Mesendoderm (in vitro differentiated cells): ENCODE measurements at regions not wholly inside any gene's neighbourhood (a gene's known extent, or its start where the extent isn't known, plus 50 kb on each side); places are given as distances from the start of the nearest gene placed in this dataset.

ENCODE experiments used
- DNase-seq: peaks from one replicate; pipeline ENCODE4 v3.0.0; 2013
- H2AK5ac ChIP-seq: 2 replicates; pipeline ENCODE4 v1.6.1; 2013; ENCODE audit warnings: low read length, inconsistent platforms
- H2BK120ac ChIP-seq: 2 replicates; pipeline ENCODE4 v1.6.1; 2013; ENCODE audit warnings: low read depth, mild to moderate bottlenecking, low read length, moderate library complexity, mixed read lengths
- H2BK15ac ChIP-seq: replicated peaks from 2 replicates; pipeline ENCODE4 v1.6.1; 2013; ENCODE audit warnings: low read depth, mild to moderate bottlenecking, moderate library complexity
- H2BK5ac ChIP-seq: 2 replicates; pipeline ENCODE4 v1.6.1; 2013; ENCODE audit warnings: low read length, inconsistent platforms
- H3K18ac ChIP-seq: 2 replicates; pipeline ENCODE4 v1.6.1; 2013; ENCODE audit warnings: mild to moderate bottlenecking, low read length, mixed read lengths
- H3K23ac ChIP-seq: one replicate; pipeline ENCODE4 v1.6.1; 2013; ENCODE audit warnings: low read length
- H3K27ac ChIP-seq: 2 replicates; pipeline ENCODE4 v1.5.1; 2013; ENCODE audit warnings: low read depth, mild to moderate bottlenecking, inconsistent platforms, low read length, moderate library complexity
- H3K27me3 ChIP-seq: 2 replicates; pipeline ENCODE4 v1.6.1; 2013; ENCODE audit warnings: low read length, control low read depth, mild to moderate bottlenecking, inconsistent platforms; ENCODE audit not compliant: insufficient read depth, poor library complexity
- H3K36me3 ChIP-seq: 2 replicates; pipeline ENCODE4 v1.6.1; 2013; ENCODE audit warnings: low read length, inconsistent platforms; ENCODE audit not compliant: control insufficient read depth, insufficient read depth
- H3K4ac ChIP-seq: one replicate; pipeline ENCODE4 v1.6.1; 2013; ENCODE audit warnings: low read depth, mild to moderate bottlenecking, low read length, moderate library complexity
- H3K4me1 ChIP-seq: 2 replicates; pipeline ENCODE4 v1.6.1; 2013; ENCODE audit warnings: low read depth, low read length, inconsistent platforms; ENCODE audit not compliant: control insufficient read depth
- H3K4me2 ChIP-seq: 2 replicates; pipeline ENCODE4 v1.6.1; 2013; ENCODE audit warnings: low read length
- H3K4me3 ChIP-seq: 2 replicates; pipeline ENCODE4 v1.5.1; 2013; ENCODE audit warnings: mild to moderate bottlenecking, low read length
- H3K56ac ChIP-seq: one replicate; pipeline ENCODE4 v1.6.1; 2013; ENCODE audit warnings: low read length
- H3K79me1 ChIP-seq: 2 replicates; pipeline ENCODE4 v1.6.1; 2013; ENCODE audit warnings: low read length, inconsistent platforms
- H3K79me2 ChIP-seq: 2 replicates; pipeline ENCODE4 v1.6.1; 2013; ENCODE audit warnings: mild to moderate bottlenecking, low read length; ENCODE audit not compliant: control insufficient read depth, insufficient read depth
- H3K9ac ChIP-seq: 2 replicates; pipeline ENCODE4 v1.6.1; 2013; ENCODE audit warnings: low read length, inconsistent platforms
- H4K5ac ChIP-seq: one replicate; pipeline ENCODE4 v1.6.1; 2013; ENCODE audit warnings: low read length
- H4K8ac ChIP-seq: one replicate; pipeline ENCODE4 v1.6.1; 2013; ENCODE audit warnings: low read depth, mild to moderate bottlenecking, control low read depth, low read length, moderate library complexity
- WGBS: extraction: QIAGEN DNeasy Blood & Tissue Kit; methylation state at CpG from one replicate; pipeline ENCODE4 v1.1.7; 2013; ENCODE audit warnings: low lambda C conversion rate, missing lambda C conversion rate; ENCODE audit not compliant: insufficient coverage; ENCODE audit errors: extremely low coverage; 5-methylcytosine and 5-hydroxymethylcytosine counted together

DNA sequence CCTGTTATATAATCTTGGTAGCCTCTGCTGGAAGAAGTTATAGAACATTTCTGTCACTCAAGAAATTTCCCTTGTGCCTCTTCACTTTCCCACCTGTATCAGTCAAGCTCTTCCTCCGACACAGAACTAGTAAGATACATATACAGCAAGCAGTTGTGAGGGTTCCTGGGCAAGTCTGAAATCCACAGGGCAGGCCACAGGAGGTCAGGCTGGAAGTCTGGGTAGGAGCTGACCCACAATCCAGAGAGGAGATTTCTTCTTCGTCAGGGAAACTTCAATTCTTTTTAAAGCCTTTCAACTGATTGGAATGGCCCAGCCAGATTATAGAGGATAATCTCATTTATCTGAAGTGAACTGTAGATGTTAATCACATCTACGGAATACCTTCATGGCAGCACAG, 96.4 kb upstream of the FMN2 start:
- no peak overlapping the region for H4K5ac ChIP-seq
- no peak overlapping the region for H2BK15ac ChIP-seq
- H3K4me1 ChIP-seq, result no peaks in the 10 kb centered on the region
- no peaks in the 10 kb centered on the region for H3K36me3 ChIP-seq
- no peak overlapping the region for H4K8ac ChIP-seq
- H2AK5ac ChIP-seq, result no peak overlapping the region
- DNase-seq, result peak; percentile 28
- no peak overlapping the region for H2BK5ac ChIP-seq
- H3K4me2 ChIP-seq, result no peak overlapping the region
- H3K9ac ChIP-seq, result no peak overlapping the region
- no peaks in the 10 kb centered on the region for H3K79me2 ChIP-seq
- no peak overlapping the region for H2BK120ac ChIP-seq
- H3K27ac ChIP-seq, result no peak overlapping the region
- WGBS, result no CpG with 5 or more reads among the region's 3 CpGs
- no peak overlapping the region for H3K23ac ChIP-seq
- no peak overlapping the region for H3K4ac ChIP-seq
- no peak overlapping the region for H3K18ac ChIP-seq
- H3K4me3 ChIP-seq, result no peak overlapping the region
- no peaks in the 10 kb centered on the region for H3K79me1 ChIP-seq
- H3K27me3 ChIP-seq, result no peaks in the 10 kb centered on the region
- no peak overlapping the region for H3K56ac ChIP-seq

DNA sequence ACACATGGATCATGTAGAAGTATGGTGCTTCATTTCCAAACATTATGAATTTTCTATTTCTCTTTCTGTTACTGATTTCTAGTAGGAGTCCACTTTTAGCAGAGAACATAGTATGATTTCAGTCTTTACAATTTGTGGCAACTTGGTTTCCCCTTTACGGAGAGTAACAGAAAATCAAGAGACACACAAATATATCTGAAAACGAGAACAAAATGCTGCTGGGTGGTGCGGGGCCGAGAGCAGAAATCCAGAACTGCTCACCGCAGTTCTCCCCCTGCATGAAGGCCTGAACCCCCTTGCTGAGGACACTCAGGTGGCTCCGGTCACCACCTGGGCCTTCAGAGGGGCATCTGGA, 94.5 kb upstream of the FMN2 start:
- Histone ChIP-seq H3K9ac (no peak overlapping the region), H3K18ac (no peak overlapping the region), H4K5ac (no peak overlapping the region), H2BK120ac (no peak overlapping the region), H3K56ac (no peak overlapping the region), H3K79me1 (no peaks in the 10 kb centered on the region), H2BK5ac (no peak overlapping the region), H3K79me2 (no peaks in the 10 kb centered on the region), H2BK15ac (no peak overlapping the region), H3K4me2 (no peak overlapping the region), H3K4me3 (no peak overlapping the region), H4K8ac (no peak overlapping the region), H3K4ac (no peak overlapping the region), H3K27ac (no peak overlapping the region), H2AK5ac (no peak overlapping the region), H3K36me3 (no peaks in the 10 kb centered on the region), H3K4me1 (no peaks in the 10 kb centered on the region), H3K27me3 (no peaks in the 10 kb centered on the region), H3K23ac (no peak overlapping the region)
- no CpG with 5 or more reads among the region's 6 CpGs for WGBS
- no peak for DNase-seq

DNA sequence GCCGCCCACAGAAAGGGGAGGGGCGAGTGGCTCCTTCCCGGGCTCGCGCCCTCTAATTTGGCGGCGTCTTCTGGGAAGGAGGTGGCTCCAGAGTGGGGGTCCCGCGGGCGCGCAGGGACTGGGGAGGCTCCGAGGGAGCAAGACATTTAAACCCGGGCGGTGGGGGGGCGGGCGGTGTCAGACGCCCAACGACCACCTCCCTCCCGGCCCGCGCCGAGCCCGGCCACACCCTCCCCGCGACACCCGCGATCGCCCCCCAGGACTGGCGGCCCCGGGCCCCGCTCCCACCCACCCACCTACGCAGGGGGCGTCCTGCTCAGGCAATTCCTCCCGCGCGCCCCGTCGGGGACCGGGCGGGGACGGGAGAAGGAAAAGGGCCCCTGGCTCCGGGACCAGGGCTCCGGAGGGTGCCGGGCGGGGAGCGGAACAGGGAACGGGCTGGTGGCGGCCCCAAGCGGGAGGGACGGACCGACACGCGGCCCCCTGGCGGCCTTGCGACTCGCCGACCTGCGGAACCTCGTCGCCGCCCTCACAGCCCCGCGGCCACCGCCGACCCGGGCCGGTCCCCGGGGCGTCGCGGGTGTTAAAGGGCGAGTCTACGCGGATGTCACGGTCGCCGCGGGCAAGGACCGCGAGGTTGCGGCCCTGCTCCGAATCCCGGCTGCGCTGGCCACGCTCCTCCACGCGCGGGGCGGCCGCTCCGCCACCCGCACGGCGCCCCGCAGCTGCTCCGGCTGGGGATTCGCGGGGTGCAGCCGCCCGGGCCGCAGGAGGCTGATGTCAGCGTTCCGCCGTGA, 94.0 kb upstream of the FMN2 start:
- Histone ChIP-seq H3K56ac (peak overlapping the region; percentile 52), H2BK15ac (no peak overlapping the region), H3K27ac (no peak overlapping the region), H4K5ac (no peak overlapping the region), H3K18ac (peak overlapping the region; percentile 9), H3K4me3 (no peak overlapping the region), H3K79me1 (no peaks in the 10 kb centered on the region), H2BK5ac (no peak overlapping the region), H2AK5ac (no peak overlapping the region), H3K4me1 (no peaks in the 10 kb centered on the region), H3K4me2 (peak overlapping the region; percentile 45), H3K79me2 (no peaks in the 10 kb centered on the region), H3K23ac (no peak overlapping the region), H3K9ac (peak overlapping the region; percentile 32), H3K36me3 (no peaks in the 10 kb centered on the region), H3K4ac (peak overlapping the region; percentile 19), H4K8ac (no peak overlapping the region), H3K27me3 (no peaks in the 10 kb centered on the region), H2BK120ac (no peak overlapping the region)
- peak; percentile 53 for DNase-seq
- WGBS, result no CpG with 5 or more reads among the region's 104 CpGs

DNA sequence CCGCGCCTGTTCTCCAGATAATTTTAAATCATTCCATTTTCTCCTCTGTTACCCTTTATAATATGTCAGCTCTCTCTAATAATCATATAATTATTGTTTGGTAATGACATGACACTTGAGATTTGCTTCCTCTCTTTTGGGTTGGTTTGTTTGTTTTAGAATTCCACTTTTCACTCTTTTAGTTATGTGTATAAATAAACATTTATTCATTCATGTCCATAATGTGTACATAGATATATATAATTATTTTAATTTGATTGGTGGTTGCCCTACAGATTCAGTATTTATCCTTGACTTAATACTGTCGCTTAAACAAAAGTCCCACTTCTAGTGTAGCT, 93.4 kb upstream of the FMN2 start:
- Histone ChIP-seq H3K9ac (no peak overlapping the region), H3K36me3 (no peaks in the 10 kb centered on the region), H3K4ac (no peak overlapping the region), H2BK120ac (no peak overlapping the region), H3K4me1 (no peaks in the 10 kb centered on the region), H3K27me3 (no peaks in the 10 kb centered on the region), H2BK5ac (no peak overlapping the region), H3K56ac (peak overlapping the region; percentile 37), H4K8ac (no peak overlapping the region), H3K23ac (no peak overlapping the region), H4K5ac (no peak overlapping the region), H3K4me3 (no peak overlapping the region), H2AK5ac (no peak overlapping the region), H3K27ac (no peak overlapping the region), H3K4me2 (peak overlapping the region; percentile 45), H3K18ac (no peak overlapping the region), H3K79me2 (no peaks in the 10 kb centered on the region), H2BK15ac (no peak overlapping the region), H3K79me1 (no peaks in the 10 kb centered on the region)
- no CpG with 5 or more reads among the region's 3 CpGs for WGBS
- no peak for DNase-seq

DNA sequence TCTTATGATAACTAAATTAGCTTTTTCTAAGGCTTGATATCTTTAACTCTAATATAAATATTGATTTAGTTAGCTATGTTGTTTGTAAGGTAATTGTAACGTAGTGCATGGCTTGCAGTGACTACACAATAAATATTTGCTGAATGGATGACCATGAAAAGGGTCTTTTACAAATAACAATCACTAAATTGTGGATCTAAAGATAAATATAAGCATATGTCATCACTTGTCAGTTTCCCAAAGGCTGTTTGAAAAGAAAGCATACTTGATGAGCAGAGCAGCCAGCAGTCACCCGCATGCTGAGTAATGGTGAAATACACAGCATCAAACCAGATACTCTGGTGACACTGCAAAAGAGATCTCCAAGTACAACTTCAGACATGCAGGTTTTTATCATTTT, 92.5 kb upstream of the FMN2 start:
- no peak overlapping the region for H3K9ac ChIP-seq
- no peak overlapping the region for H2BK120ac ChIP-seq
- no peak overlapping the region for H4K8ac ChIP-seq
- H3K56ac ChIP-seq, result no peak overlapping the region
- no peak overlapping the region for H2AK5ac ChIP-seq
- no peaks in the 10 kb centered on the region for H3K27me3 ChIP-seq
- H3K4me1 ChIP-seq, result no peaks in the 10 kb centered on the region
- H3K79me1 ChIP-seq, result no peaks in the 10 kb centered on the region
- no CpG with 5 or more reads among the region's 2 CpGs for WGBS
- H2BK5ac ChIP-seq, result no peak overlapping the region
- no peaks in the 10 kb centered on the region for H3K79me2 ChIP-seq
- no peak overlapping the region for H3K23ac ChIP-seq
- H3K4me3 ChIP-seq, result no peak overlapping the region
- H3K4me2 ChIP-seq, result no peak overlapping the region
- no peaks in the 10 kb centered on the region for H3K36me3 ChIP-seq
- no peak for DNase-seq
- H3K18ac ChIP-seq, result no peak overlapping the region
- no peak overlapping the region for H2BK15ac ChIP-seq
- no peak overlapping the region for H4K5ac ChIP-seq
- no peak overlapping the region for H3K4ac ChIP-seq
- no peak overlapping the region for H3K27ac ChIP-seq

DNA sequence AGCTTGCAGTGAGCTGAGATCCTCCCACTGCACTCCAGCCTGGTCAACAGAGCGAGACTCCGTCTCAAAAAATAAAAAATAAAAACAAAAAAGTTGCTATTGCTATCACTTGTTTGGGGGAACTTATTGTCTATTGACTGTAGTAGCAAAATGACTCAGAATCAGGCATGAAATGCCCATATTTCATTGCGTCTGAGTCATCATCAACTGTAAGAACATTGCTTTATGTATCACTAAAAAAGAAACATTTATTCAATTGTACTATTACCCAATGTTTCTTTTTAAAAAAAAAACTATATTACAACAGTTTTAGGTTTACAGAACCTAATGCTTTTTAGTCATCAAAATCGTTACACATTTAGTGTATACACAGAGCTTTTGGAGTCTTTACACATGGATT, 91.0 kb upstream of the FMN2 start:
- no peak overlapping the region for H3K56ac ChIP-seq
- H2BK5ac ChIP-seq, result no peak overlapping the region
- no peaks in the 10 kb centered on the region for H3K79me2 ChIP-seq
- H3K79me1 ChIP-seq, result no peaks in the 10 kb centered on the region
- H3K18ac ChIP-seq, result no peak overlapping the region
- WGBS, result no CpG with 5 or more reads among the region's 4 CpGs
- H2BK15ac ChIP-seq, result no peak overlapping the region
- no peak overlapping the region for H3K9ac ChIP-seq
- H2BK120ac ChIP-seq, result no peak overlapping the region
- H4K8ac ChIP-seq, result no peak overlapping the region
- H2AK5ac ChIP-seq, result no peak overlapping the region
- H3K23ac ChIP-seq, result no peak overlapping the region
- H3K4ac ChIP-seq, result no peak overlapping the region
- H3K4me1 ChIP-seq, result no peaks in the 10 kb centered on the region
- H3K4me3 ChIP-seq, result no peak overlapping the region
- H3K27me3 ChIP-seq, result no peaks in the 10 kb centered on the region
- H4K5ac ChIP-seq, result no peak overlapping the region
- no peak overlapping the region for H3K4me2 ChIP-seq
- DNase-seq, result no peak
- H3K36me3 ChIP-seq, result no peaks in the 10 kb centered on the region
- H3K27ac ChIP-seq, result no peak overlapping the region
